NB4 (cell line): ENCODE measurements at regions not wholly inside any gene's neighbourhood (a gene's known extent, or its start where the extent isn't known, plus 50 kb on each side); places are given as distances from the start of the nearest gene placed in this dataset.
"Not testable (repeated sequence)": the region's sequence is repeated elsewhere in the genome, so short reads cannot be mapped to it uniquely, and the experiment has no call there.

Experiments
- DNase-seq: peaks from one replicate; pipeline ENCODE4 v3.0.0; 2010; ENCODE audit warnings: low read depth
- H3K4me3 ChIP-seq: one replicate; pipeline ENCODE4 v1.5.1; 2011; ENCODE audit warnings: mild to moderate bottlenecking, low read depth, low read length, moderate library complexity
- MAX ChIP-seq: IDR thresholded peaks from 2 replicates; pipeline ENCODE4 v1.6.1; 2011; ENCODE audit warnings: low read depth, low read length
- MYC ChIP-seq: IDR thresholded peaks from 2 replicates; pipeline ENCODE4 v1.6.1; 2011; ENCODE audit warnings: low read depth, low read length
- POLR2A ChIP-seq: IDR thresholded peaks from 2 replicates; pipeline ENCODE4 v1.6.1; 2011; ENCODE audit warnings: mild to moderate bottlenecking; ENCODE audit not compliant: insufficient read length; ENCODE audit errors: extremely low read depth
- TF ChIP-seq, protein P1 (sequence below): IDR thresholded peaks from one replicate; pipeline ENCODE4 v1.5.1; 2012; ENCODE audit warnings: low read depth, low read length

- peak; percentile 21 for DNase-seq
- TF ChIP-seq MAX, result no peak
- H3K4me3 ChIP-seq, result no peak overlapping the region
These were observed 210.0 kb downstream of the PLA2G4A start for GRCh38 chr1:187038784-187039183.

DNA sequence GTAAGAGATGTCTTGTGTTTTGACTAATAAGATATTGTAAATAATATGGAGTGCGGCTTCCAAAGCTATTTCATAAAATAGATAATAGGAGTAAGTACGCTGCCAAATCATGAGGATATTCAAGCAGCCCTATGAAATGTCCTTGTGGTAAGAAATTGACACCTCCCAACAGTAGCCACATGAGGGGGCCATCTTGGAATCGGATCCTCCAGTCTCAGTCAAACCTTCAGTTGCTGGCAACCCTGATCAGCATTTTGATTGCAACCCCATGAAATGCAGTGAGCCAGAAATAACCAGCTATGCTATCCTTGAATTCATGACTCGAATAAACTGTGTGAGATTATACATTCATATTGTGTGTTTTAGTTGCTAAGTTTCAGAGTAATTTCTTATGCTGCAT is 212.4 kb downstream of the PLA2G4A start:
- H3K4me3 ChIP-seq, result no peak overlapping the region
- no peak for TF ChIP-seq MYC
- no peak for TF ChIP-seq MAX
- DNase-seq, result no peak

DNA sequence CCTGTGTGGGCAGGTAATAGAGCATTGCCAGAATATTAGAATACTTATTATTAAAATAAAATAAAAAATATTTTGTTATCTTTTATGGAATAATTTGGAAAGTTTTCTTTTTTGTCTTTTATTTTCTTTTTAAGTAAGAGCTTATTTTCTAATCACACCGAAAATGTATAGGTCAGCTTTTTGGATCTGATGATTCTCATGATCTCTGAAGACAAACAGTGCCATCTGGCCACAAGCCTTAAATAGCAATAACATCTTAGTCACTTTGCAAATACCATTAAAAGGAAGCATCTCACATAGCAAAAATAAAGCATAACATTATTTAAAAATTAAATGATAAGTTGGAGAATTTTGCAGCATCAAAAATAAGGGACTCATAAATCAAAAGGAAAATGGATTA is 213.8 kb downstream of the PLA2G4A start:
- TF ChIP-seq MAX (no peak), POLR2A (no peak), MYC (no peak)
- TF ChIP-seq, protein P1, sequence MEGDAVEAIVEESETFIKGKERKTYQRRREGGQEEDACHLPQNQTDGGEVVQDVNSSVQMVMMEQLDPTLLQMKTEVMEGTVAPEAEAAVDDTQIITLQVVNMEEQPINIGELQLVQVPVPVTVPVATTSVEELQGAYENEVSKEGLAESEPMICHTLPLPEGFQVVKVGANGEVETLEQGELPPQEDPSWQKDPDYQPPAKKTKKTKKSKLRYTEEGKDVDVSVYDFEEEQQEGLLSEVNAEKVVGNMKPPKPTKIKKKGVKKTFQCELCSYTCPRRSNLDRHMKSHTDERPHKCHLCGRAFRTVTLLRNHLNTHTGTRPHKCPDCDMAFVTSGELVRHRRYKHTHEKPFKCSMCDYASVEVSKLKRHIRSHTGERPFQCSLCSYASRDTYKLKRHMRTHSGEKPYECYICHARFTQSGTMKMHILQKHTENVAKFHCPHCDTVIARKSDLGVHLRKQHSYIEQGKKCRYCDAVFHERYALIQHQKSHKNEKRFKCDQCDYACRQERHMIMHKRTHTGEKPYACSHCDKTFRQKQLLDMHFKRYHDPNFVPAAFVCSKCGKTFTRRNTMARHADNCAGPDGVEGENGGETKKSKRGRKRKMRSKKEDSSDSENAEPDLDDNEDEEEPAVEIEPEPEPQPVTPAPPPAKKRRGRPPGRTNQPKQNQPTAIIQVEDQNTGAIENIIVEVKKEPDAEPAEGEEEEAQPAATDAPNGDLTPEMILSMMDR, result no peak
- DNase-seq, result no peak
- H3K4me3 ChIP-seq, result no peak overlapping the region

DNA sequence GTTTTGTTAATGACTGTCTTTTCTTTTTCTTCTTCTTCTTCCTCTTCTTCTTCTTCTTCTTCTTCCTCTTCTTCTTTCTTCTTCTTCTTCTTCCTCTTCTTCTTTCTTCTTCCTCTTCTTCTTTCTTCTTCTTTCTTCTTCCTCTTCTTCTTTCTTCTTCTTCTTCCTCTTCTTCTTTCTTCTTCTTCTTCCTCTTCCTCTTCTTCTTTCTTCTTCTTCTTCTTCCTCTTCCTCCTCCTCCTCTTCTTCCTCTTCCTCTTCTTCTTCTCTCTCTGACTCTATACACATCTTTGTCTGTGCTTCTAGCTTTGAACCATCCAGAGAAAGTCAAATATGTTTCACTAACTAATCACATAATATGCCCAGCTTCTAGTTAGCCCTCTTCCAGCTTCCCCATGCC is 214.7 kb downstream of the PLA2G4A start:
- H3K4me3 ChIP-seq, DNase-seq: not testable (repeated sequence)

- DNase-seq, result no peak
- H3K4me3 ChIP-seq, result no peak overlapping the region
- TF ChIP-seq POLR2A, result no peak
- no peak for TF ChIP-seq MAX
- TF ChIP-seq MYC, result no peak
- TF ChIP-seq, protein P1, result no peak
These were observed 215.7 kb downstream of the PLA2G4A start for GRCh38 chr1:187044411-187044810.

GRCh38 chr1:187045371-187045770 is 216.6 kb downstream of the PLA2G4A start:
- H3K4me3 ChIP-seq, result no peak overlapping the region
- TF ChIP-seq MAX (no peak), POLR2A (no peak), MYC (no peak)
- TF ChIP-seq, protein P1, result no peak

GRCh38 chr1:187046293-187046692 is 217.5 kb downstream of the PLA2G4A start:
- DNase-seq, result no peak

More at GRCh38 chr1:187045371-187045770, 216.6 kb downstream of the PLA2G4A start:
- no peak for DNase-seq

More at GRCh38 chr1:187046293-187046692, 217.5 kb downstream of the PLA2G4A start:
- no peak for TF ChIP-seq MAX
- TF ChIP-seq, protein P1, result no peak
- no peak for TF ChIP-seq MYC
- TF ChIP-seq POLR2A, result no peak
- no peak overlapping the region for H3K4me3 ChIP-seq
